GM10266 (cell line): ENCODE measurements at regions not wholly inside any gene's neighbourhood (a gene's known extent, or its start where the extent isn't known, plus 50 kb on each side); places are given as distances from the start of the nearest gene placed in this dataset.

Experiments
- DNase-seq: peaks from one replicate; pipeline ENCODE4 v3.0.0; 2012; ENCODE audit errors: extremely low spot score
- TF ChIP-seq, protein P1 (sequence below): IDR thresholded peaks from 2 replicates; pipeline ENCODE4 v1.5.1; 2012; ENCODE audit warnings: mild to moderate bottlenecking, low read depth; ENCODE audit not compliant: control insufficient read depth, insufficient read depth; ENCODE audit errors: missing control alignments

GRCh38 chr5:171669571-171669970, 116.0 kb upstream of the SMIM23 start:
- TF ChIP-seq, protein P1, sequence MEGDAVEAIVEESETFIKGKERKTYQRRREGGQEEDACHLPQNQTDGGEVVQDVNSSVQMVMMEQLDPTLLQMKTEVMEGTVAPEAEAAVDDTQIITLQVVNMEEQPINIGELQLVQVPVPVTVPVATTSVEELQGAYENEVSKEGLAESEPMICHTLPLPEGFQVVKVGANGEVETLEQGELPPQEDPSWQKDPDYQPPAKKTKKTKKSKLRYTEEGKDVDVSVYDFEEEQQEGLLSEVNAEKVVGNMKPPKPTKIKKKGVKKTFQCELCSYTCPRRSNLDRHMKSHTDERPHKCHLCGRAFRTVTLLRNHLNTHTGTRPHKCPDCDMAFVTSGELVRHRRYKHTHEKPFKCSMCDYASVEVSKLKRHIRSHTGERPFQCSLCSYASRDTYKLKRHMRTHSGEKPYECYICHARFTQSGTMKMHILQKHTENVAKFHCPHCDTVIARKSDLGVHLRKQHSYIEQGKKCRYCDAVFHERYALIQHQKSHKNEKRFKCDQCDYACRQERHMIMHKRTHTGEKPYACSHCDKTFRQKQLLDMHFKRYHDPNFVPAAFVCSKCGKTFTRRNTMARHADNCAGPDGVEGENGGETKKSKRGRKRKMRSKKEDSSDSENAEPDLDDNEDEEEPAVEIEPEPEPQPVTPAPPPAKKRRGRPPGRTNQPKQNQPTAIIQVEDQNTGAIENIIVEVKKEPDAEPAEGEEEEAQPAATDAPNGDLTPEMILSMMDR = no peak
- no peak for DNase-seq

GRCh38 chr5:171672556-171672955, 113.1 kb upstream of the SMIM23 start:
- no peak for DNase-seq
- TF ChIP-seq, protein P1 = no peak

- TF ChIP-seq, protein P1 = no peak
- no peak for DNase-seq
Measured at GRCh38 chr5:171673328-171673727, 112.3 kb upstream of the SMIM23 start.

DNA sequence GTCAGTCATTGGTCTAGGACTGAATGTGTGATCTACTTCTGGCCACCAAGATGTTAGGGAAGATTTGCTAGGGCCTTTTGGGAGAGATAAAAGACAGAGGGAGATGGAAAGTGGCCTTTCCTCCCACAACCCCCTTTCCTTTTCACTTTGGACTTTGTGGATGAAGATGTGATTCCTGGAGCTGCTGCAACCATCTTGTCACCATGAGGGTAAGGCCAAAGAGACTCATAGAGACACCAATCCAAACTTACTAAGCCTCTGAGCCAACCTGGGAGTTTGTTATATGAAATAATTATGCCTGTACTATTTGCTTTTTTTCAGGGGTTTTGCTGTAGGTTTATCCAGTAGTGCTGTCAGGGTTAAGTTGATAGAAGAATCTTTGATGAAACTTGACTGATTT, 111.8 kb upstream of the SMIM23 start:
- TF ChIP-seq, protein P1 = no peak
- no peak for DNase-seq

DNA sequence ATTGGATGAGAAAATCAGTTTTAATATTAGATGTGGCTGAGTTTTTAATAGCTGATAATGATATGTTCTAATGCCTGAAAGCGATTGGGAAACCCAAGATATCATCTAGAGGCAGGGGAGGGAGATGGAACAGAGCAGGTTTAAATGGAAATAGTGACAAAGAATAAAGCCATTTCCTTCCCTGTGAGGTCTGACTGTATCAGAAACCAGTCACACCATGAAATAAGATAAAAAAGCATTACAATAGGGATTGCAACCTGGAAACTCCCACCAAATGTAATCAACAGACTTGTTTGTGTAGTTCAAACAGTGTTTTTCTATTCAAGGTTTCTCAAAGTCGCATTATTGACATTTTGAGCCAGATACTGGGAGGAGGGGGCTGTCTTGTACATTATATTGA, 110.1 kb upstream of the SMIM23 start:
- DNase-seq = no peak
- TF ChIP-seq, protein P1 = no peak

- TF ChIP-seq, protein P1 = no peak
- DNase-seq = no peak
Measured at GRCh38 chr5:171676286-171676944, 109.2 kb upstream of the SMIM23 start.

DNA sequence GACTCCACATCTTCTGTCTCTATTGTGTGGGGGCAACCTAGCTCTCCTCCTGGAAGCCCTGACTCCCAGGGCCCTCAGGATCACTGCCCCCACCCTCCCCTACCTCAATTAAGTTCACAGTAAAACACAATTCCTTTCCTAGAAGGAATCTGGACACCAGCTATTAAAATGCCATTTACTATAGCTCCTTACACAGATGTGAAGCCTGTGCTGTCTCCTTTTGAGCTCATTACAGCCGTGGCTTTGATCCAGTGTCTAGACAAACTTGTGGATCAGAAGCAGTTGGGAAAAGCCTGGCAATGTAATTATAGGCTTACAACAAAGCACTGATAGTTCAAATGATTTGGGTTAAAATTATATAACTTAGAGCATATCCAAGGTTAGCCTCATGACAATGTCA, 107.0 kb upstream of the SMIM23 start:
- DNase-seq = no peak
- TF ChIP-seq, protein P1 = no peak
